Islet precursor cell (in vitro differentiated cells): ENCODE measurements at regions not wholly inside any gene's neighbourhood (a gene's known extent, or its start where the extent isn't known, plus 50 kb on each side); places are given as distances from the start of the nearest gene placed in this dataset.

Source experiments
- DNase-seq: peaks from one replicate; pipeline ENCODE4 v3.0.0-alpha.2; 2018

DNA sequence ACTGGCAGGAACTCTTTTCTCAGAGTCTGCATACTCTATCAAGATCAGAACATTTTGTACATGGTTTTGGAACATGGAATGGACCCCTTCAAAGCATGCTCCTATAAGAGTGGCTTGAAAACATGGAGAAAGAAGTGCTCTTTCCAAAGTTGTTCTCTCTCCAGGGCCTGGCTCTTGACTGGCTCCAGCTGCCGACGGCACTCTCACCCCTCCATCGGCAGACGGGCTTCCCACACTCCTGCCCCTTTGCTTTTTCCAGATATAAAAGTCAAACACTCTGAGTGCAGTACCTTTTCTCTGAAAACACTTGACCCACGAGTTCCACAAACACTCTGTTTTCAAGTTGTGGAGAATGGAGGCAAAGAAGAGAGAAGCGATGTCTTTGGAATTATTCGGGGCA, 72.5 kb upstream of the ONECUT1 start:
- DNase-seq = no peak

DNA sequence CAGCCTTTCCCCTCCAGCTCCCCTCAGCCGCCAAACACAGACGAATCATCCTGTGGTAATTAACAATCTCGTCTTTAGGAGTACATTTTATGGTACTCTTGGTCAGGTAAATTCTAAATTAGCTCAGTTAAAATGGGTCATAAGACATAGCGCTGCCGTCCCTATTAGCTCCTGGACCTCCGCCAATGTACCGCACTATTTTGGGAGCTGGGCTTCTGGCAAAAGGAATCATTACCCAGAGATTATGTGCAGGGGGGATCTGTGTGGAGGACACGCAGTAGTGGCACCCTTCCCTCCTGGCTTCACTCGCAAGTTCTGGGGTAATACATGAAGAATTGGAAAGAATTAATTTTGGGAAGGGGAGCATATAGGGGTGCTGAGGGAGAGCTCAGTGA, 68.6 kb upstream of the ONECUT1 start:
- DNase-seq = no peak

DNA sequence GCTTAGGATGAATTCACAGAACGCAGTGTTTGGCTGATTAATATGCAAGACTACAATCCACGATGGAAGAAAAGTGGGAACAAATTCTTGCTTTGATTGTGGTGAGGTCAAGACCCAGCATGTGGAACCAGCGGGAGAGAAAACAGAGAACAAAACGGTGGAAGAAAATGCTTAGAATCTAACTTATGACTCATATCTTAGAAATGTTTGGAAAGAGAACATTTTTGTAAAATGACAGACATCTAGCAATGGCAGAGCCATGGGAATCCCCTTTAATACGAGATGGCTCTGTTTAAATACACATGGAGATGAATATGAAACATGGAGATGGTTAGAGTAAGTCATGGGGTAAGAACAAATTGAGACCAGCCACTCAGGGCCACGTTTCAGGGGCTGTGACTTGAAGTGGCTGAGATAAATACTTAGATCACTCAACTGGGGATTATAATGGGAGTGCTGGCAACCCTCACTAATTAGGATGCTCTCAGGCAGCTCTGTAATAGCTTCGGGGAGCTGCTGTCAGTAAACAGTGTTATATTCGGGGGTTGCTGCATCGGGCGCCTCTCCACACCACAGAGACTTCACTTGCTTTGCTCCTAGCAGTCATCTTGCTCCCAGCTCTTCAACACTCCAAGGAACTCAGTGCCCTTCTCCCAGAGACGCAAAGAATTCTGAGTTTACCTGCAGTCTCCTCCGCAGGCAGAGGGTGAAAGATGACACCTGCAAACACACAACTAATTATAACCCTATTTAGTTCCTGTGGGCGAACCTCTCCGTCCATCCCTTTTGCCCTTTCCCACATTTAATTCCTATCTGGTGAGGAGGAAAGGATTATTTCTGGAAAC, 68.0 kb upstream of the ONECUT1 start:
- no peak for DNase-seq

DNA sequence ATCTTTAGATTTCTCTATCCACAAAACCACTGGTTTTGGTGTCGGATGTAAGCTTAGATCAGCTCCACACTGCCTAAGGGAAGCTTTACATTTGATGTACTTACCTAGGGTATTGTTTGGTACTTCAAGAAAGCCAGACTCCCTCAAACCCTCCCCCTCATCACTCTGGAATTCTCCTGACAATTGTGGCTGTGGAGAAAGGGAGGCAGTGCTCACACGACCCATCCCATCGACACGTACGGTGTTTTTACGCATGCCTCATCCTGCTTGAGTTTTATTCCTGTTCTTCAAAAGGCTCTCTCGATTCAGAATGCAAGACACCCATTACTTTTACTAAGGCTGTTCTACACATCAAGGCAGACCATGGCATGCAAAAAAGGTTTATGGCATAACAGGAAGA, 67.3 kb upstream of the ONECUT1 start:
- DNase-seq = no peak

DNA sequence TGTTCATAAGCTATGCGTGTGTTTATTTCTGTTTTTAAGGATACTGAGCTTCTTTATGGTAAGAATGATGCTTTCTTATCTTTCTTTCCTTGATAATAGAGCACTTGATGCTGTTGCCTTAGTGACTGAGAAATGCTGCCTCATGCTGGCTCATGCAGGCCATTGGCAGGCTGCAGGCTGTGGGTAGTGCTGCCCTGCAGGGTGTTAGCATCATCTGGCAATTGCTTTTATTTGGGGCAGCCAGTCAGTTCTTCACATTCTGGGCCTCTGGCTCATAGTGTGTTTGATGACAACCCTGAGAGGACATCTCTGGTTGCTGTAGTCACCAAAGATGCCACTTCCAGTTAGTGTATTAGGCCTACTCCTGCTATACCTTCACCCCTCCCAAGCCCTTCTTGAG, 66.2 kb upstream of the ONECUT1 start:
- DNase-seq = no peak

DNA sequence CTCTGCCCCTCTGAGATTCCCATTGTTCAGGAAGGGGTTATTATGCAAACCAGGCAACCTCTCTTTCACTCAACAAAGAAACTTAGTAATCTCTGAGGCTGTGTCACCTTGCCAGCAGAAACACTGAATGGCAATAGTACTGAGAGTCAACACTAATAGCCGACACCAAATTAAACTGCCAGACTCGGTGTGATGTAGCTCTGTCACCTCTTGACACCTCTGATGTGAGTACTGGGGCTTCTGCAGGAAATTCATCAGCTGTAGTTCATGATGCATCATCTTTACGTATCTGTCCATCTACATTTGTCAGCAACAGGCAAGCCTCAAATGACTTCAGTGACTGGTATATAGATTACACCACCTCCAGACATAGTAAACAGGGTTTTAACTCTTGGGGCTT, 65.0 kb upstream of the ONECUT1 start:
- DNase-seq = no peak

DNA sequence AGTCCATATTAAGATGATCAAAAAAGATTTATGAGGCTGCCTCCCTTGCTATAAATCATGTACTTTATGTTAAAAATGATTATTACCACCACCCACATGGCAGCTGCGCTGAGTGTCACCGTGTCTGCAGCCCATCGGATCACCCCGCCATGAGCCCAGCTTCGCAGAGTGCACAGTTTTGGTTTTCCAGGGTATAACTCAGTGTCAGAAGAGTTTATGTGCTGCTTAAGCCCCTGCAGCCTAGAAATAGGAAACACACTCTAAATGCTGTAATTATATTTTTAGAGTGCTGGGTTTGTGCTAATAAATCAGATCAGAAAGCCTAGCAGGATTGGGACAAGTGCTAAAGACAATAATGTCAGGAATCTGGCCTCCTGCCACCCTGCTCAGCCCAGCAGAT, 54.7 kb upstream of the ONECUT1 start:
- no peak for DNase-seq
